DOHH2 (cell line): ENCODE measurements at regions not wholly inside any gene's neighbourhood (a gene's known extent, or its start where the extent isn't known, plus 50 kb on each side); places are given as distances from the start of the nearest gene placed in this dataset.

Experiments used
- EZH2phosphoT487 ChIP-seq: fragments of 200-600 bp; sonication (generic); IDR thresholded peaks from 2 replicates; pipeline ENCODE4 v1.6.1; 2017; ENCODE audit warnings: borderline replicate concordance, mild to moderate bottlenecking, antibody characterized with exemption, low read length, moderate library complexity, mixed read lengths
- TF ChIP-seq, protein P1 (sequence below): fragments of 200-600 bp; sonication (generic); IDR thresholded peaks from one replicate; pipeline ENCODE4 v1.5.1; 2014; ENCODE audit warnings: antibody characterized with exemption, mild to moderate bottlenecking, low read depth, low read length; ENCODE audit not compliant: poor library complexity, severe bottlenecking

DNA sequence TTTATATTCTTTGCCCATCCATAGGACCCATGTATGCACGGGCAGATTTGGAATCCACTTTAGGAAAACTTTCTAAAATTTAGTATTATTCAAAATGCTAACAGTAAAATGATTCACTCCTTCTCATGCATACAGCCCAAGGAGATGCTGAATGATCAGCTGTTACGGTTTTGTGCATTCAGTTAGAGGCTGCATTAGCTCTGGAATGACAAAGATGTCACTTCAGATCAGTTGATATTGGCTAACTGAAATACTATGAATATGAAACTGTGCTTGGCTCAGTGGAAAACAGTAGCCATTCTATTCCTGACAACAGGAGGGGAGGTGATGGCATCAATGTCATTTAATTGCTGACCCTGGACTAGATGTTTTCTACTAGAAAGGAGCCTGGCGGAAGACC lies 560.7 kb downstream of the ZNF608 start:
- TF ChIP-seq, protein P1, sequence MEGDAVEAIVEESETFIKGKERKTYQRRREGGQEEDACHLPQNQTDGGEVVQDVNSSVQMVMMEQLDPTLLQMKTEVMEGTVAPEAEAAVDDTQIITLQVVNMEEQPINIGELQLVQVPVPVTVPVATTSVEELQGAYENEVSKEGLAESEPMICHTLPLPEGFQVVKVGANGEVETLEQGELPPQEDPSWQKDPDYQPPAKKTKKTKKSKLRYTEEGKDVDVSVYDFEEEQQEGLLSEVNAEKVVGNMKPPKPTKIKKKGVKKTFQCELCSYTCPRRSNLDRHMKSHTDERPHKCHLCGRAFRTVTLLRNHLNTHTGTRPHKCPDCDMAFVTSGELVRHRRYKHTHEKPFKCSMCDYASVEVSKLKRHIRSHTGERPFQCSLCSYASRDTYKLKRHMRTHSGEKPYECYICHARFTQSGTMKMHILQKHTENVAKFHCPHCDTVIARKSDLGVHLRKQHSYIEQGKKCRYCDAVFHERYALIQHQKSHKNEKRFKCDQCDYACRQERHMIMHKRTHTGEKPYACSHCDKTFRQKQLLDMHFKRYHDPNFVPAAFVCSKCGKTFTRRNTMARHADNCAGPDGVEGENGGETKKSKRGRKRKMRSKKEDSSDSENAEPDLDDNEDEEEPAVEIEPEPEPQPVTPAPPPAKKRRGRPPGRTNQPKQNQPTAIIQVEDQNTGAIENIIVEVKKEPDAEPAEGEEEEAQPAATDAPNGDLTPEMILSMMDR, result no peak
- TF ChIP-seq EZH2phosphoT487, result no peak
